Medulla oblongata (tissue), 1 donor: ENCODE measurements at regions not wholly inside any gene's neighbourhood (a gene's known extent, or its start where the extent isn't known, plus 50 kb on each side); places are given as distances from the start of the nearest gene placed in this dataset.
"Not testable (repeated sequence)": the region's sequence is repeated elsewhere in the genome, so short reads cannot be mapped to it uniquely, and the experiment has no call there.

Source experiments
- DNase-seq: peaks from one replicate; pipeline ENCODE4 v3.0.0-alpha.2; 2015; ENCODE audit errors: extremely low spot score

GRCh38 chr2:8548065-8548618 is 133.7 kb upstream of the ID2 start:
- DNase-seq, result no peak

- DNase-seq, result no peak
Observed at GRCh38 chr2:8548619-8549150, 133.2 kb upstream of the ID2 start.

- no peak for DNase-seq
Observed at GRCh38 chr2:8549273-8549922, 132.5 kb upstream of the ID2 start.

GRCh38 chr2:8549942-8550341 is 131.9 kb upstream of the ID2 start:
- DNase-seq, result no peak

GRCh38 chr2:8550481-8550880 is 131.4 kb upstream of the ID2 start:
- no peak for DNase-seq

- no peak for DNase-seq
Observed at GRCh38 chr2:8550937-8551621, 130.8 kb upstream of the ID2 start.

GRCh38 chr2:8551622-8552074 is 130.2 kb upstream of the ID2 start:
- no peak for DNase-seq

- DNase-seq, result no peak
Observed at GRCh38 chr2:8552293-8552801, 129.5 kb upstream of the ID2 start.

- DNase-seq, result no peak
Observed at GRCh38 chr2:8553643-8554042, 128.2 kb upstream of the ID2 start.

GRCh38 chr2:8554296-8554806 is 127.5 kb upstream of the ID2 start:
- DNase-seq, result no peak

GRCh38 chr2:8555543-8555942 is 126.3 kb upstream of the ID2 start:
- DNase-seq, result no peak

GRCh38 chr2:8558096-8558495 is 123.8 kb upstream of the ID2 start:
- no peak for DNase-seq

- no peak for DNase-seq
Observed at GRCh38 chr2:8558956-8559355, 122.9 kb upstream of the ID2 start.

- DNase-seq, result no peak
Observed at GRCh38 chr2:8559805-8560204, 122.1 kb upstream of the ID2 start.

- not testable (repeated sequence) for DNase-seq
Observed at GRCh38 chr2:8561692-8562091, 120.2 kb upstream of the ID2 start.

GRCh38 chr2:8563814-8564474 is 117.9 kb upstream of the ID2 start:
- no peak for DNase-seq

GRCh38 chr2:8564475-8564874 is 117.4 kb upstream of the ID2 start:
- DNase-seq, result no peak

GRCh38 chr2:8565399-8566154 is 116.3 kb upstream of the ID2 start:
- no peak for DNase-seq

GRCh38 chr2:8566155-8566670 is 115.6 kb upstream of the ID2 start:
- DNase-seq, result no peak

- no peak for DNase-seq
Observed at GRCh38 chr2:8566774-8567468, 114.9 kb upstream of the ID2 start.
